CD4-positive, alpha-beta T cell (primary cell): ENCODE measurements at regions not wholly inside any gene's neighbourhood (a gene's known extent, or its start where the extent isn't known, plus 50 kb on each side); places are given as distances from the start of the nearest gene placed in this dataset.

ENCODE experiments used
- ATAC-seq: fragments of 200-7000 bp; cut with Tn5 transposase; one replicate; pipeline ENCODE4 v1.10.0; 2022; ENCODE audit warnings: mild to moderate bottlenecking; ENCODE audit not compliant: poor library complexity
- CTCF ChIA-PET: fragments of 350-600 bp; sonication (Branson Sonifier 250); formaldehyde crosslinking; loops from one replicate; lab custom pipeline; 2021; ENCODE audit warnings: antibody characterized with exemption, inconsistent platforms; lab: Charles Lee
- POLR2A ChIA-PET: fragments of 350-600 bp; sonication (Branson Sonifier 250); formaldehyde crosslinking; loops from one replicate; lab custom pipeline; 2021; ENCODE audit warnings: antibody characterized with exemption, inconsistent platforms; lab: Charles Lee
- DNase-seq, 14 experiments: peaks; one replicate each; pipeline ENCODE4 v3.0.0-alpha.2; 2013 to 2020; ENCODE audit warnings: mixed read lengths in 2 of 14
- H3K27ac ChIP-seq, 2 donors: one replicate each; pipeline versions ENCODE4 v1.5.1 to v1.7.0; 2013; ENCODE audit warnings: low read length in 2 of 2, low read depth in 1 of 2, mild to moderate bottlenecking in 1 of 2
- H3K27me3 ChIP-seq, 2 experiments: 1 replicate in 1 of 2; 2 replicates in 1 of 2; pipeline versions ENCODE4 v1.6.1 to v1.7.0; 2013; ENCODE audit warnings: low read length in 2 of 2, control low read depth in 1 of 2, mild to moderate bottlenecking in 1 of 2, moderate library complexity in 1 of 2; ENCODE audit not compliant: insufficient read depth in 2 of 2, control insufficient read depth in 1 of 2
- H3K36me3 ChIP-seq: one replicate; pipeline ENCODE4 v1.6.1; 2013; ENCODE audit warnings: low read length, control low read depth; ENCODE audit not compliant: insufficient read depth
- H3K4me1 ChIP-seq: one replicate; pipeline ENCODE4 v1.6.1; 2013; ENCODE audit warnings: low read length, control low read depth; ENCODE audit not compliant: insufficient read depth
- H3K4me3 ChIP-seq: one replicate; pipeline ENCODE4 v1.5.1; 2013; ENCODE audit warnings: mild to moderate bottlenecking, low read length, moderate library complexity
- H3K9me3 ChIP-seq, 2 experiments: 1 replicate in 1 of 2; 2 replicates in 1 of 2; pipeline versions ENCODE4 v1.6.1 to v1.7.0; 2013; ENCODE audit warnings: low read length in 2 of 2, mild to moderate bottlenecking in 2 of 2, control low read depth in 1 of 2, moderate library complexity in 1 of 2; ENCODE audit not compliant: control insufficient read depth in 1 of 2, insufficient read depth in 1 of 2
- H3K27ac Mint-ChIP-seq: one replicate; pipeline ENCODE4 v1.8.0; 2020; ENCODE audit warnings: mixed read lengths
- H3K27me3 Mint-ChIP-seq: one replicate; pipeline ENCODE4 v1.8.0; 2021; ENCODE audit warnings: mixed read lengths
- H3K36me3 Mint-ChIP-seq: one replicate; pipeline ENCODE4 v1.8.0; 2021; ENCODE audit warnings: low read depth, mixed read lengths
- H3K4me1 Mint-ChIP-seq: one replicate; pipeline ENCODE4 v1.8.0; 2021; ENCODE audit warnings: low read depth, mixed read lengths
- H3K4me3 Mint-ChIP-seq: one replicate; pipeline ENCODE4 v1.8.0; 2020; ENCODE audit warnings: mild to moderate bottlenecking, mixed read lengths
- H3K9me3 Mint-ChIP-seq: one replicate; pipeline ENCODE4 v1.8.0; 2020; ENCODE audit warnings: mixed read lengths
- CTCF ChIP-seq: fragments of 200-600 bp; IDR thresholded peaks from one replicate; pipeline ENCODE4 v1.8.0; 2022; ENCODE audit warnings: antibody characterized with exemption, mild to moderate bottlenecking
- intact Hi-C, 2 experiments: fragments of 100-400 bp; cut with DNase I in 1 of 2; cut with micrococcal nuclease in 1 of 2; formaldehyde crosslinking; loops; one replicate each; pipeline versions ENCODE4 v1.15.1 to v1.9.0; 2023 to 2025; cut with DNase I, micrococcal nuclease

GRCh38 chr2:18186816-18187613 lies 308.5 kb downstream of the KCNS3 start:
- Mint-ChIP-seq H3K27ac (no peak overlapping the region), H3K27me3 (peaks cover 16% of the 10 kb centered on the region), H3K9me3 (no peaks in the 10 kb centered on the region), H3K36me3 (no peaks in the 10 kb centered on the region), H3K4me1 (no peaks in the 10 kb centered on the region), H3K4me3 (no peak overlapping the region)
- no peak overlapping the region for H3K27ac ChIP-seq
- CTCF ChIA-PET, result no interaction called here
- no peaks in the 10 kb centered on the region for H3K4me1 ChIP-seq
- intact Hi-C loops, result no loop called here
- no peak for DNase-seq
- no peak for TF ChIP-seq CTCF
- no peak for ATAC-seq
- H3K9me3 ChIP-seq, result no peaks in the 10 kb centered on the region
- no peaks in the 10 kb centered on the region for H3K36me3 ChIP-seq
- POLR2A ChIA-PET, result no interaction called here
- H3K4me3 ChIP-seq, result no peak overlapping the region
- H3K27me3 ChIP-seq, result no peaks in the 10 kb centered on the region

DNA sequence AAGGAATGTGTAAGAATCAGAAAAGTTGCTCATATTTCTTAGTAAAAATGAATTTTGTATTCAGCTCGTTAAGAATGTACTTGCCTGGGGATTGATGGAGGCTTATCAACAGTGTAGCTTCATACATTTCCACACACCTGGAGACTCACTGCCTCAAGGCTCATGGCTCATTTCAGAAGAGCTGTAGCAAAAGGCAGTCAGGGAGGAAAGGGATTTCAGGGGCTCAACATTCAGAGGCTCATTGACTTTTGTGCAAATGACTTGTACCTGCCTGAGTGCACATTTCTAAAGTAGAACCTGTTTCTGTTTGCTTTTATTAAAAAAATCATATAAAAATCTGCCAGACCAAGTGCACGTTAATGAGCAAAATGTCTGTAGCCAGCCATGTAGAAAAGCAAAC lies 304.4 kb downstream of the KCNS3 start:
- ATAC-seq, result no peak

DNA sequence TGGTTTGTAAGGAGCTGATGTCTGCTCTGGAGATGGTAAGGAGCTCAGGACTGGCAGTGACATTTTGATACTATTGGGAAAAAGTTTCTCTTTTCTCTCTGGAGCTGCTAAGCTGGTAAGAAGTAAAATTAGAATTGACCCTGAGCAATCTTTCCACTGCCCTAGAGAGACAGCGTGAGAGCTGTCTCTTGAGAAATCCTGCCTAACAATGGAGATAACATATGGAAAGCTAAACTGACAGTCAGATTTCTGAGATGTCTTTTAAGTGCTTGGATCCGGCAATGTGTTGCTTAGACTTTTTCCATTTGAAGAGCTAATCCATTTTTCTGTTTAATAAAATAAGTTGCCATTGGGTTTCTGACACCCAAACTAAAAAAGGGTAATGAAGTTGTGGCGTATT lies 302.4 kb downstream of the KCNS3 start:
- Mint-ChIP-seq H3K36me3 (no peaks in the 10 kb centered on the region), H3K4me3 (no peak overlapping the region), H3K9me3 (no peaks in the 10 kb centered on the region), H3K27me3 (peaks cover 24% of the 10 kb centered on the region), H3K4me1 (no peaks in the 10 kb centered on the region), H3K27ac (no peak overlapping the region)
- no peak overlapping the region for H3K4me3 ChIP-seq
- H3K9me3 ChIP-seq, result no peaks in the 10 kb centered on the region
- no peak for TF ChIP-seq CTCF
- ATAC-seq, result no peak
- intact Hi-C loops, result no loop called here
- CTCF ChIA-PET, result interaction anchor here (1.3 kb wide), 1 partner anchor 535 kb away, joined by 3 read pairs; no protein-coding TSS in a partner anchor
- no peak overlapping the region for H3K27ac ChIP-seq
- no peaks in the 10 kb centered on the region for H3K27me3 ChIP-seq
- no peaks in the 10 kb centered on the region for H3K36me3 ChIP-seq
- POLR2A ChIA-PET, result no interaction called here
- DNase-seq, result no peak
- no peaks in the 10 kb centered on the region for H3K4me1 ChIP-seq

More for the DNA sequence above, 304.4 kb downstream of the KCNS3 start:
- Mint-ChIP-seq H3K27ac (no peak overlapping the region), H3K36me3 (no peaks in the 10 kb centered on the region), H3K9me3 (no peaks in the 10 kb centered on the region), H3K27me3 (peaks cover 24% of the 10 kb centered on the region), H3K4me1 (no peaks in the 10 kb centered on the region), H3K4me3 (no peak overlapping the region)
- H3K4me1 ChIP-seq, result no peaks in the 10 kb centered on the region
- POLR2A ChIA-PET, result no interaction called here
- intact Hi-C loops, result no loop called here
- CTCF ChIA-PET, result no interaction called here
- no peaks in the 10 kb centered on the region for H3K27me3 ChIP-seq
- DNase-seq, result no peak
- no peaks in the 10 kb centered on the region for H3K36me3 ChIP-seq
- H3K9me3 ChIP-seq, result no peaks in the 10 kb centered on the region
- TF ChIP-seq CTCF, result no peak
- no peak overlapping the region for H3K4me3 ChIP-seq
- H3K27ac ChIP-seq, result no peak overlapping the region
